IMR-90 (cell line): ENCODE measurements at regions not wholly inside any gene's neighbourhood (a gene's known extent, or its start where the extent isn't known, plus 50 kb on each side); places are given as distances from the start of the nearest gene placed in this dataset.

ENCODE experiments used
- ATAC-seq: fragments of 200-7000 bp; cut with Tn5 transposase; 2 replicates; pipeline ENCODE4 v1.9.1; 2020; ENCODE audit warnings: low read depth, mild to moderate bottlenecking, moderate library complexity
- BruUV-seq: library from RNA; stranded (reverse); fragments of 400-500 nt; replicated peaks from 2 replicates; lab custom pipeline; 2021; lab: Mats Ljungman, UMichigan
- CTCF ChIA-PET: fragments of 300-600 bp; formaldehyde crosslinking; extraction: SDS; loops from one replicate; lab custom pipeline; 2021; ENCODE audit warnings: antibody characterized with exemption; lab: Yijun Ruan, JAX
- POLR2A ChIA-PET: fragments of 300-600 bp; sonication (Branson Sonifier 250); formaldehyde crosslinking; loops from one replicate; lab custom pipeline; 2022; ENCODE audit warnings: antibody characterized with exemption; ENCODE audit not compliant: unreplicated experiment; lab: Charles Lee
- DNase-seq: peaks from one replicate; pipeline ENCODE4 v3.0.0; 2013
- H2AFZ ChIP-seq: replicated peaks from 2 replicates; pipeline ENCODE3; 2013; ENCODE audit warnings: low read length, mild to moderate bottlenecking; ENCODE audit not compliant: poor library complexity
- H2AK5ac ChIP-seq: 2 replicates; pipeline ENCODE4 v1.6.1; 2013; ENCODE audit warnings: low read depth, low read length, inconsistent platforms
- H2AK9ac ChIP-seq: replicated peaks from 2 replicates; pipeline ENCODE3; 2013; ENCODE audit warnings: mild to moderate bottlenecking, low read depth, low read length, moderate library complexity; ENCODE audit not compliant: poor library complexity
- H2BK120ac ChIP-seq: 2 replicates; pipeline ENCODE4 v1.6.1; 2013; ENCODE audit warnings: low read depth, low read length, inconsistent platforms
- H2BK15ac ChIP-seq: 3 replicates; pipeline ENCODE4 v1.6.1; 2013; ENCODE audit warnings: low read depth, low read length, inconsistent platforms
- H2BK20ac ChIP-seq: 2 replicates; pipeline ENCODE4 v1.6.1; 2013; ENCODE audit warnings: low read depth, mild to moderate bottlenecking, inconsistent platforms, low read length, moderate library complexity
- H2BK5ac ChIP-seq: 2 replicates; pipeline ENCODE4 v1.6.1; 2013; ENCODE audit warnings: mild to moderate bottlenecking, low read depth, low read length, inconsistent platforms; ENCODE audit not compliant: poor library complexity, severe bottlenecking
- H3K14ac ChIP-seq: replicated peaks from 2 replicates; pipeline ENCODE4 v1.6.1; 2013; ENCODE audit warnings: low read depth, low read length, inconsistent platforms
- H3K18ac ChIP-seq: 2 replicates; pipeline ENCODE4 v1.6.1; 2013; ENCODE audit warnings: low read depth, low read length, control low read depth
- H3K23ac ChIP-seq: 2 replicates; pipeline ENCODE4 v1.6.1; 2013; ENCODE audit warnings: low read depth, low read length, inconsistent platforms
- H3K27ac ChIP-seq: 2 replicates; pipeline ENCODE4 v1.5.1; 2013; ENCODE audit warnings: mild to moderate bottlenecking, control low read depth, low read length; ENCODE audit not compliant: insufficient read depth
- H3K27me3 ChIP-seq: 2 replicates; pipeline ENCODE4 v1.6.1; 2013; ENCODE audit warnings: low read length; ENCODE audit not compliant: control insufficient read depth, insufficient read depth
- H3K36me3 ChIP-seq: 2 replicates; pipeline ENCODE4 v1.6.1; 2013; ENCODE audit warnings: low read length, mixed read lengths; ENCODE audit not compliant: control insufficient read depth, insufficient read depth
- H3K4ac ChIP-seq: 2 replicates; pipeline ENCODE4 v1.6.1; 2013; ENCODE audit warnings: low read depth, low read length, inconsistent platforms
- H3K4me1 ChIP-seq: 2 replicates; pipeline ENCODE4 v1.6.1; 2013; ENCODE audit warnings: low read length, mixed read lengths; ENCODE audit not compliant: control insufficient read depth, insufficient read depth
- H3K4me2 ChIP-seq: 2 replicates; pipeline ENCODE4 v1.6.1; 2013; ENCODE audit warnings: low read depth, mild to moderate bottlenecking, control low read depth, low read length, moderate library complexity
- H3K4me3 ChIP-seq: 2 replicates; pipeline ENCODE4 v1.5.1; 2013; ENCODE audit warnings: low read depth, mild to moderate bottlenecking, control low read depth, low read length, moderate library complexity; ENCODE audit not compliant: insufficient read depth
- H3K56ac ChIP-seq: 2 replicates; pipeline ENCODE4 v1.6.1; 2013; ENCODE audit warnings: low read length, inconsistent platforms; ENCODE audit not compliant: insufficient read depth; ENCODE audit errors: extremely low read depth
- H3K79me1 ChIP-seq, 2 experiments: 2 replicates each; pipeline ENCODE4 v1.6.1; 2013; ENCODE audit warnings: low read length in 2 of 2, inconsistent platforms in 1 of 2, low read depth in 1 of 2
- H3K9ac ChIP-seq: 2 replicates; pipeline ENCODE4 v1.6.1; 2013; ENCODE audit warnings: low read depth, low read length, control low read depth
- H3K9me1 ChIP-seq: 2 replicates; pipeline ENCODE4 v1.6.1; 2013; ENCODE audit warnings: low read length, inconsistent platforms; ENCODE audit not compliant: insufficient read depth
- H3K9me3 ChIP-seq: 2 replicates; pipeline ENCODE4 v1.6.1; 2013; ENCODE audit warnings: low read length; ENCODE audit not compliant: control insufficient read depth, insufficient read depth
- H4K20me1 ChIP-seq: 2 replicates; pipeline ENCODE4 v1.6.1; 2013; ENCODE audit warnings: low read length, inconsistent platforms; ENCODE audit not compliant: insufficient read depth
- H4K5ac ChIP-seq: 2 replicates; pipeline ENCODE4 v1.6.1; 2013; ENCODE audit warnings: mild to moderate bottlenecking, low read depth, low read length, control low read depth
- H4K8ac ChIP-seq, 2 experiments: 2 replicates each; pipeline ENCODE4 v1.6.1; 2013; ENCODE audit warnings: low read depth in 2 of 2, low read length in 2 of 2, control low read depth in 1 of 2, inconsistent platforms in 1 of 2
- H4K91ac ChIP-seq: 2 replicates; pipeline ENCODE4 v1.6.1; 2013; ENCODE audit warnings: low read depth, low read length, inconsistent platforms; ENCODE audit not compliant: insufficient read depth
- CEBPB ChIP-seq: IDR thresholded peaks from 2 replicates; pipeline ENCODE4 v1.6.1; 2012; ENCODE audit warnings: low read depth, low read length, improper control_type of control experiment
- FOS ChIP-seq: fragments of 150-350 bp; IDR thresholded peaks from 2 replicates; pipeline ENCODE4 v1.6.1; 2016; ENCODE audit warnings: low read depth, low read length
- MAFK ChIP-seq: IDR thresholded peaks from 2 replicates; pipeline ENCODE4 v1.6.1; 2012; ENCODE audit warnings: low read depth, low read length, improper control_type of control experiment
- MAZ ChIP-seq: IDR thresholded peaks from 2 replicates; pipeline ENCODE4 v1.6.1; 2012; ENCODE audit warnings: low read depth, mild to moderate bottlenecking, low read length, improper control_type of control experiment, moderate library complexity, borderline replicate concordance
- WGBS, 2 experiments: methylation state at CpG; one replicate each; pipeline versions ENCODE4 v1.1.5 to v1.1.7; 2013; ENCODE audit warnings: missing lambda C conversion rate in 2 of 2; ENCODE audit not compliant: insufficient read length in 1 of 2; ENCODE audit errors: extremely low coverage in 2 of 2; 5-methylcytosine and 5-hydroxymethylcytosine counted together
- dilution Hi-C: fragments of 300-500 bp; cut with HindIII; formaldehyde crosslinking; loops from one replicate; pipeline ENCODE4 v1.14.3; 2018; ENCODE audit warnings: low sequenced_read_pairs; ENCODE audit not compliant: unreplicated experiment
- in situ Hi-C: fragments of 300-500 bp; cut with MboI; formaldehyde crosslinking; loops from 3 replicates; pipeline ENCODE4 v1.14.3; 2019; ENCODE audit warnings: low sequenced_read_pairs, inconsistent platforms, mixed read lengths
- intact Hi-C: fragments of 100-400 bp; cut with micrococcal nuclease; formaldehyde crosslinking; loops from 2 replicates; pipeline ENCODE4 v1.10.0; 2022

DNA sequence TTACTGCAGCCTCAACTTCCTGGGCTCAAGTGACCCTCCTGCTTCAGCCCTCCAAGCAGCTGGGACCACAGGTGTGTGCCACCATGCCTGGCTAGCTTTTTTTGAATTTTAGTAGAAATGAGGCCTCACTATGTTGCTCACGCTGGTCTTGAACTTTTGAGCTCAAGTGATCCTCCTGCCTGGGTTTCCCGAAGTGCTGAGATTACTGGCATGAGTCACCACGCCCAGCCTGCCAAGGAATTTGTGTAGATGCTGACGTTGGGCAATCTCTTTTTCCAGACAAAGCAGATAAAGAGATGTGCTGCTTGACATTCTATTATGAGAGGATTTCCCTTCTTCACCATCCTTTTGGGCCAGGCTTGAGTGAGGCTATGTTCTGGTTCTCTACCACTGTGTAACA lies 254.5 kb upstream of the RPS6KA3 start:
- Histone ChIP-seq H4K5ac (no peak overlapping the region), H3K79me1 (no peaks in the 10 kb centered on the region), H3K9me1 (no peaks in the 10 kb centered on the region), H3K9me3 (no peaks in the 10 kb centered on the region), H4K20me1 (no peaks in the 10 kb centered on the region), H3K18ac (no peak overlapping the region), H3K4me1 (no peaks in the 10 kb centered on the region), H3K4me3 (no peak overlapping the region), H2BK20ac (peak overlapping the region; percentile 58), H3K9ac (no peak overlapping the region), H2BK5ac (no peak overlapping the region), H3K36me3 (no peaks in the 10 kb centered on the region), H3K27ac (no peak overlapping the region), H2AFZ (no peak overlapping the region), H4K8ac (no peak overlapping the region), H2AK5ac (no peak overlapping the region), H2BK15ac (no peak overlapping the region), H3K56ac (no peak overlapping the region), H3K4ac (peak overlapping the region; percentile 37), H3K14ac (no peak overlapping the region), H2BK120ac (0 out of 2 replicates have a peak overlapping the region, but pooled peaks have one; percentile 40), H4K91ac (no peak overlapping the region), H3K27me3 (no peaks in the 10 kb centered on the region; the same call in 1 of the 2 replicates), H3K23ac (no peak overlapping the region), H3K4me2 (no peak overlapping the region), H2AK9ac (no peak overlapping the region)
- ATAC-seq (peak; percentile 38; the same call in 1 of the 2 replicates), DNase-seq (peak; percentile 74)
- no TSS peak for BruUV-seq
- WGBS, 2 experiments: 40% methylated on average over 2 of the region's 4 CpGs; no CpG with 5 or more reads in 1 of the 2 experiments
- dilution Hi-C loops (no loop called here), in situ Hi-C loops (loop anchor here (10.0 kb wide), 1 partner anchor 1454 kb away; no protein-coding TSS in a partner anchor), intact Hi-C loops (loop anchor here (5.0 kb wide), 1 partner anchor 254 kb away; the partner anchor contains the start of gene RPS6KA3)
- no peak; the same call in 1 of the 2 replicates for TF ChIP-seq MAFK
- TF ChIP-seq FOS: peak; percentile 36; the same call in 1 of the 2 replicates
- peak; percentile 80 for TF ChIP-seq CEBPB
- no peak for TF ChIP-seq MAZ
- POLR2A ChIA-PET: no interaction called here
- CTCF ChIA-PET: interaction anchor here (1.3 to 1.6 kb wide), 2 partner anchors 9 to 269 kb away, joined by 4 to 5 read pairs; no protein-coding TSS in a partner anchor
